HepG2 (cell line): ENCODE measurements at regions not wholly inside any gene's neighbourhood (a gene's known extent, or its start where the extent isn't known, plus 50 kb on each side); places are given as distances from the start of the nearest gene placed in this dataset.
"Not testable (repeated sequence)": the region's sequence is repeated elsewhere in the genome, so short reads cannot be mapped to it uniquely, and the experiment has no call there.

Source experiments
- ATAC-seq: fragments of 200-7000 bp; cut with Tn5 transposase; 3 replicates; pipeline ENCODE4 v1.9.1; 2020; ENCODE audit warnings: mild to moderate bottlenecking, moderate library complexity
- BruUV-seq: library from RNA; stranded (reverse); fragments of 400-500 nt; replicated peaks from 2 replicates; lab custom pipeline; 2021; lab: Mats Ljungman, UMichigan
- CTCF ChIA-PET: fragments of 300-600 bp; formaldehyde crosslinking; extraction: SDS; loops from one replicate; lab custom pipeline; 2021; ENCODE audit warnings: low total read pairs, inconsistent platforms, low intra/inter-chr PET ratio; lab: Yijun Ruan, JAX
- POLR2A ChIA-PET: fragments of 350-600 bp; sonication (Branson Sonifier 250); formaldehyde crosslinking; loops from one replicate; lab custom pipeline; 2020; ENCODE audit warnings: antibody characterized with exemption, inconsistent platforms; lab: Yijun Ruan, JAX
- DNase-seq: peaks from one replicate; pipeline ENCODE4 v3.0.0-alpha.2; 2015; ENCODE audit warnings: low spot score
- FAIRE-seq: peaks from 3 replicates; lab custom pipeline; 2011; peaks lifted over from hg19 to GRCh38; lab: Jason Lieb, UNC
- H2AFZ ChIP-seq: one replicate; pipeline ENCODE4 v1.6.1; 2011; ENCODE audit warnings: low read length, inconsistent platforms
- H3K27ac ChIP-seq: fragments of 300-600 bp; 3 replicates; pipeline ENCODE4 v1.8.0; 2011; ENCODE audit warnings: mixed run types, mild to moderate bottlenecking, mixed read lengths, low read length, inconsistent platforms; ENCODE audit not compliant: insufficient read depth; ENCODE audit errors: extremely low read length
- H3K27me3 ChIP-seq, 2 experiments: fragments of 200-600 bp in 1 of 2; 2 replicates in 1 of 2; 3 replicates in 1 of 2; pipeline versions ENCODE4 v1.6.0 to v1.8.0; 2011; ENCODE audit warnings: low read length in 2 of 2, mild to moderate bottlenecking in 2 of 2, moderate library complexity in 2 of 2, inconsistent platforms in 1 of 2; ENCODE audit not compliant: insufficient read depth in 2 of 2, control insufficient read depth in 1 of 2
- H3K36me3 ChIP-seq, 2 experiments: fragments of 200-600 bp in 1 of 2; replicated peaks in 1 of 2; 2 replicates in 1 of 2; 3 replicates in 1 of 2; pipeline versions ENCODE4 v1.5.1 to v1.8.0; 2011; ENCODE audit warnings: low read length in 2 of 2, inconsistent platforms in 1 of 2; ENCODE audit not compliant: insufficient read depth in 2 of 2, control insufficient read depth in 1 of 2
- H3K4me1 ChIP-seq: 2 replicates; pipeline ENCODE4 v1.5.1; 2012; ENCODE audit warnings: low read length, inconsistent platforms; ENCODE audit not compliant: insufficient read depth
- H3K4me2 ChIP-seq: 2 replicates; pipeline ENCODE4 v1.6.0; 2011; ENCODE audit warnings: low read depth, low read length, inconsistent platforms
- H3K4me3 ChIP-seq, 3 experiments: fragments of 200-600 bp in 1 of 3; sonication (generic), shearing (Covaris generic) in 1 of 3; replicated peaks in 1 of 3; 2 replicates each; pipeline ENCODE4 v1.5.1; 2011 to 2016; ENCODE audit warnings: low read length in 3 of 3, inconsistent platforms in 2 of 3, low read depth in 2 of 3, mild to moderate bottlenecking in 2 of 3, control low read depth in 1 of 3, mixed read lengths in 1 of 3; ENCODE audit not compliant: insufficient read depth in 1 of 3
- H3K79me2 ChIP-seq: one replicate; pipeline ENCODE4 v1.6.1; 2011; ENCODE audit warnings: low read length, inconsistent platforms; ENCODE audit not compliant: insufficient read depth
- H3K9ac ChIP-seq: 2 replicates; pipeline ENCODE4 v1.6.0; 2011; ENCODE audit warnings: mild to moderate bottlenecking, low read depth, low read length, inconsistent platforms; ENCODE audit not compliant: insufficient read depth
- H3K9me3 ChIP-seq: 2 replicates; pipeline ENCODE4 v1.5.1; 2012; ENCODE audit warnings: mild to moderate bottlenecking, low read length
- H4K20me1 ChIP-seq: 2 replicates; pipeline ENCODE4 v1.6.0; 2011; ENCODE audit warnings: inconsistent platforms, mild to moderate bottlenecking, low read length, moderate library complexity; ENCODE audit not compliant: insufficient read depth
- ADNP ChIP-seq: sonication (generic); formaldehyde crosslinking; IDR thresholded peaks from 2 replicates; pipeline ENCODE4 v1.4.0; 2020; ENCODE audit warnings: missing genetic modification reagents
- GATAD2A ChIP-seq: IDR thresholded peaks from 2 replicates; pipeline ENCODE4 v1.6.1; 2016
- ISX ChIP-seq: sonication (generic); formaldehyde crosslinking; conservative IDR thresholded peaks from 2 replicates; pipeline ENCODE4 v1.5.0; 2020; ENCODE audit warnings: missing genetic modification reagents
- ZNF451 ChIP-seq: sonication (generic); formaldehyde crosslinking; IDR thresholded peaks from 2 replicates; pipeline ENCODE4 v1.5.0; 2020; ENCODE audit warnings: mild to moderate bottlenecking, missing genetic modification reagents
- ZNF629 ChIP-seq: sonication (generic); formaldehyde crosslinking; conservative IDR thresholded peaks from 2 replicates; pipeline ENCODE4 v1.5.0; 2020; ENCODE audit warnings: missing genetic modification reagents
- ZNF879 ChIP-seq: sonication (generic); formaldehyde crosslinking; IDR thresholded peaks from 2 replicates; pipeline ENCODE4 v1.8.1; 2023; ENCODE audit warnings: missing genetic modification reagents
- ZSCAN30 ChIP-seq: sonication (generic); formaldehyde crosslinking; IDR thresholded peaks from 2 replicates; pipeline ENCODE4 v1.5.0; 2020; ENCODE audit warnings: mild to moderate bottlenecking, missing genetic modification reagents
- ZZZ3 ChIP-seq: sonication (generic); formaldehyde crosslinking; IDR thresholded peaks from 2 replicates; pipeline ENCODE4 v1.4.0; 2020; ENCODE audit warnings: missing genetic modification reagents, mild to moderate bottlenecking, borderline replicate concordance
- WGBS: methylation state at CpG from one replicate; pipeline ENCODE4 v1.1.6; 2017; ENCODE audit warnings: low lambda C conversion rate; 5-methylcytosine and 5-hydroxymethylcytosine counted together
- in situ Hi-C: cut with HindIII; loops from 2 replicates; pipeline ENCODE4 v1.10.0; 2017; ENCODE audit warnings: low pct_unique_long_range_greater_than_20kb; ENCODE audit not compliant: extremely low pct_ligation_motif_present
- intact Hi-C: fragments of 100-400 bp; cut with micrococcal nuclease; formaldehyde crosslinking; loops from one replicate; pipeline ENCODE4 v1.10.0; 2022; ENCODE audit not compliant: unreplicated experiment
- TF ChIP-seq, protein P1 (sequence below): sonication (generic); formaldehyde crosslinking; IDR thresholded peaks from 2 replicates; pipeline ENCODE4 v1.8.1; 2023; ENCODE audit warnings: mild to moderate bottlenecking, missing genetic modification reagents, borderline replicate concordance
- TF ChIP-seq, protein P2 (sequence below): sonication (generic); formaldehyde crosslinking; IDR thresholded peaks from 2 replicates; pipeline ENCODE4 v1.5.1; 2020; ENCODE audit warnings: mild to moderate bottlenecking, missing genetic modification reagents, moderate library complexity

DNA sequence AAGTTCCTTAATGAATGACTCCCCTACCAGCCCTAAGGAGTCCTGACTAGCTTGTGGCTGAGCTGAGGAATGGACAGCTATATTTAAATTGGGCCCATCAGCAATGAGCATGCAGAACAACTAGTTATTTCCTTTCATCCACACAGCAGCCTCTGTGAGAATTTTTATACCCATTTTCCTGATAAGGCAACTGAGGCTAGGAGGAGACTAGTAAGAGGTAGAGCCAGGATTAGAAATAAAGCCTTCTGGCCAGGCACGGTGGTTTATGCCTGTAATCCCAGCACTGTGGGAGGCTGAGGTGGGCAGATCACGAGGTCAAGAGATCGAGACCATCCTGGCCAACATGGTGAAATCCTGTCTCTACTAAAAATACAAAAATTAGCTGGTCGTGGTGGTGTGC is 55.9 kb upstream of the CYRIA start:
- H3K79me2 ChIP-seq, H4K20me1 ChIP-seq, CTCF ChIA-PET, in situ Hi-C loops, H3K36me3 ChIP-seq, POLR2A ChIA-PET, H3K4me3 ChIP-seq, H3K27ac ChIP-seq, FAIRE-seq, H3K4me1 ChIP-seq, H3K9ac ChIP-seq, intact Hi-C loops, H2AFZ ChIP-seq, ATAC-seq, H3K9me3 ChIP-seq, BruUV-seq, DNase-seq, H3K27me3 ChIP-seq, H3K4me2 ChIP-seq: not testable (repeated sequence)
- WGBS, result 5% methylated on average over 4 of the region's 4 CpGs
- peak; percentile 57 for TF ChIP-seq ZNF629 (CRISPR knock-in tag)

DNA sequence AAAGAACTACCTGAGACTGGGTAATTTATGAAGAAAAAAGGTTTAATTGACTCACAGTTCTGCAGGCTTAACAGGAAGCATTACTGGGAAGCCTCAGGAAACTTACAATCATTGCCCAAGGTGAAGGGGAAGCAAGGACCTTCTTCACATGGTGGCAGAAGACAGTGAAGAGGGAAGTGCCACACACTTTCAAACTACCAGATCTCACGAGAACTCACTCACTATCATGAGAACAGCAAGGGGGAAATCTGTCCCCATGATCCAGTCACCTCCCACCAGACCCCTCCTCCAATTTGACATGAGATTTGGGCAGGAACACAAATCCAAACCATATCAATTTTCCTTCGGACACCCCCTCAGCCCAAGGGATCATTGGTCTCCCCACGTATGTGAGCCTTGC is 55.1 kb upstream of the CYRIA start:
- ATAC-seq, H3K4me3 ChIP-seq, CTCF ChIA-PET, DNase-seq, H2AFZ ChIP-seq, H3K79me2 ChIP-seq, H3K27me3 ChIP-seq, H3K9ac ChIP-seq, H4K20me1 ChIP-seq, POLR2A ChIA-PET, intact Hi-C loops, FAIRE-seq, H3K4me1 ChIP-seq, H3K27ac ChIP-seq, in situ Hi-C loops, H3K36me3 ChIP-seq, BruUV-seq, H3K4me2 ChIP-seq, H3K9me3 ChIP-seq: not testable (repeated sequence)
- WGBS, result 17% methylated on average over 3 of the region's 3 CpGs

DNA sequence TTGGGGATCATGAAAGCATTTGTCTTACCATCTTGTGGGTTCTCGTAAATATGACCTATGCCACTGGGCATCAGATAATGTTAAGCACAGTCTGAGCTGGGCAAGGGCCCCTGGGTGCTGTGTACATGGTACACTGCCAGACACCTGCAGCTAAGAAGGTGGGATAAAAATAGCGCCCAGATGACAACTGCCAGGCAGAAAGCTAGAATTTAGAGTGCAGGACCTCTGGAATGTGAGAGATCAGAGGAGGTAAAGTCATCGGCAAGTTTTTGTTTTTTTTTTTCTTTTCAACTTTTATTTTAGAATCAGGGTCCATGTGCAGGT is 53.8 kb upstream of the CYRIA start:
- intact Hi-C loops (no loop called here), in situ Hi-C loops (no loop called here)
- H3K36me3 ChIP-seq, result no peaks in the 10 kb centered on the region
- DNase-seq (no peak), ATAC-seq (no peak), FAIRE-seq (no peak)
- H3K9ac ChIP-seq, result no peak overlapping the region
- POLR2A ChIA-PET, result no interaction called here
- H3K79me2 ChIP-seq, result no peaks in the 10 kb centered on the region
- no peak overlapping the region for H3K4me2 ChIP-seq
- no peak overlapping the region for H3K27ac ChIP-seq
- no peaks in the 10 kb centered on the region for H4K20me1 ChIP-seq
- no peaks in the 10 kb centered on the region for H3K4me1 ChIP-seq
- H3K27me3 ChIP-seq, result 0 out of 5 replicates have a peak, but pooled peaks cover 0 to 2% of the 10 kb centered on the region in 2 experiments
- no peaks in the 10 kb centered on the region for H3K9me3 ChIP-seq
- CTCF ChIA-PET, result no interaction called here
- no TSS peak for BruUV-seq
- no peak overlapping the region for H3K4me3 ChIP-seq
- no peak overlapping the region for H2AFZ ChIP-seq
- WGBS, result 23% methylated on average over 3 of the region's 3 CpGs
- TF ChIP-seq ZSCAN30 (CRISPR knock-in tag), result no peak
- no peak for TF ChIP-seq ISX
- TF ChIP-seq, protein P1, sequence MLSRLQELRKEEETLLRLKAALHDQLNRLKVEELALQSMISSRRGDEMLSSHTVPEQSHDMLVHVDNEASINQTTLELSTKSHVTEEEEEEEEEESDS, result no peak
- TF ChIP-seq ADNP, result no peak
- no peak for TF ChIP-seq ZZZ3 (CRISPR knock-in tag)
- TF ChIP-seq GATAD2A (CRISPR knock-in tag), result no peak
- TF ChIP-seq, protein P2, sequence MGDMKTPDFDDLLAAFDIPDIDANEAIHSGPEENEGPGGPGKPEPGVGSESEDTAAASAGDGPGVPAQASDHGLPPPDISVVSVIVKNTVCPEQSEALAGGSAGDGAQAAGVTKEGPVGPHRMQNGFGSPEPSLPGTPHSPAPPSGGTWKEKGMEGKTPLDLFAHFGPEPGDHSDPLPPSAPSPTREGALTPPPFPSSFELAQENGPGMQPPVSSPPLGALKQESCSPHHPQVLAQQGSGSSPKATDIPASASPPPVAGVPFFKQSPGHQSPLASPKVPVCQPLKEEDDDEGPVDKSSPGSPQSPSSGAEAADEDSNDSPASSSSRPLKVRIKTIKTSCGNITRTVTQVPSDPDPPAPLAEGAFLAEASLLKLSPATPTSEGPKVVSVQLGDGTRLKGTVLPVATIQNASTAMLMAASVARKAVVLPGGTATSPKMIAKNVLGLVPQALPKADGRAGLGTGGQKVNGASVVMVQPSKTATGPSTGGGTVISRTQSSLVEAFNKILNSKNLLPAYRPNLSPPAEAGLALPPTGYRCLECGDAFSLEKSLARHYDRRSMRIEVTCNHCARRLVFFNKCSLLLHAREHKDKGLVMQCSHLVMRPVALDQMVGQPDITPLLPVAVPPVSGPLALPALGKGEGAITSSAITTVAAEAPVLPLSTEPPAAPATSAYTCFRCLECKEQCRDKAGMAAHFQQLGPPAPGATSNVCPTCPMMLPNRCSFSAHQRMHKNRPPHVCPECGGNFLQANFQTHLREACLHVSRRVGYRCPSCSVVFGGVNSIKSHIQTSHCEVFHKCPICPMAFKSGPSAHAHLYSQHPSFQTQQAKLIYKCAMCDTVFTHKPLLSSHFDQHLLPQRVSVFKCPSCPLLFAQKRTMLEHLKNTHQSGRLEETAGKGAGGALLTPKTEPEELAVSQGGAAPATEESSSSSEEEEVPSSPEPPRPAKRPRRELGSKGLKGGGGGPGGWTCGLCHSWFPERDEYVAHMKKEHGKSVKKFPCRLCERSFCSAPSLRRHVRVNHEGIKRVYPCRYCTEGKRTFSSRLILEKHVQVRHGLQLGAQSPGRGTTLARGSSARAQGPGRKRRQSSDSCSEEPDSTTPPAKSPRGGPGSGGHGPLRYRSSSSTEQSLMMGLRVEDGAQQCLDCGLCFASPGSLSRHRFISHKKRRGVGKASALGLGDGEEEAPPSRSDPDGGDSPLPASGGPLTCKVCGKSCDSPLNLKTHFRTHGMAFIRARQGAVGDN (CRISPR knock-in tag), result no peak
- TF ChIP-seq ZNF451 (CRISPR knock-in tag), result no peak
- no peak for TF ChIP-seq ZNF879
